ENCODE measurements at regions not wholly inside any gene's neighbourhood (a gene's known extent, or its start where the extent isn't known, plus 50 kb on each side); places are given as distances from the start of the nearest gene placed in this dataset.

DNA sequence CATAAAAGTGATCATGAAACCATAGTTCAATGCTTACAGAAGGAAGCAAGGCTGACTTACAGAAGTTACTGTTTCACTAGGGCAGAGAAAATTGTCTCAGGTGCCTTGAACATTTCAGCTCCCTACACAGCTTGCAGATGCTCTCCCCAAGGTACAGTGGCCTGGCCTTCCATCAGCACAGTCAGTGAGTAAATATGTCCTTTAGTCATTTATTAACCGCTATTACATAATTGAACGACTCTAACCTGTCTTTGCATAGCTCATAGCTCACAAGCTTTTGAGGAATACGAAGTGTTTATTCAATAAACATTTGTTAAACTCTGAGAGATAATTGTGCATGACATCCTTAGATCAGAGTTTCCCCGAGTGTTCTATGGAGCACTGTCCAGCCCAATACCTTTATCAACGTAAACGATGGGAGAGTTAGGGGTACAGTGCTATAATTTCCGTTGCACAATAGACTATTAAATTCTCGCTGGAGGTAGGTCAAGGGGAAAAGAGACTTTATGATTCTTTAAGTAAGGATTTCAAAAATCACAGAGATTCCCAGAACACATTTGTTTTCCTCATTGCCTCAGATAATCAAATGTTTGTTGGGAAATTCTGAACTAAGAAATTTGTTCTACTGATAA, 677.8 kb downstream of the TSN start:
- no peak for ATAC-seq

DNA sequence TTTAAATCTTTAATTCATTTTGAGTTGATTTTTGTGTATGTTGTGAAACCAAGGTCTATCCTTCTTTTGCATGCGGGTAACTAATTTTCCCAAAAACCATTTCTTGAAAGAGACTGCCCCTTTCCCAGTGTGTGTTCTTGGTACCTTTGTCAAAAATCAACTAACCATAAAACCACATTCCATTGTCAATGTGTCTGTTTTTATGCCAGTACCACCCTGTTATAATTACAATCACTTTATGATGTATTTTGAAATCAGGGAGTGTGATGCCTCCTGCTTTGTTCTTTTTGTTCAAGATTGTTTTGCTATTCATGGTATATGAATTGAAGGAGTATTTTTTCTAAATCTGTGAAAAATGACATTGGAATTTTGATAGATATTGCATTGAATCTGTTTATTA, 689.6 kb downstream of the TSN start:
- ATAC-seq, result no peak

DNA sequence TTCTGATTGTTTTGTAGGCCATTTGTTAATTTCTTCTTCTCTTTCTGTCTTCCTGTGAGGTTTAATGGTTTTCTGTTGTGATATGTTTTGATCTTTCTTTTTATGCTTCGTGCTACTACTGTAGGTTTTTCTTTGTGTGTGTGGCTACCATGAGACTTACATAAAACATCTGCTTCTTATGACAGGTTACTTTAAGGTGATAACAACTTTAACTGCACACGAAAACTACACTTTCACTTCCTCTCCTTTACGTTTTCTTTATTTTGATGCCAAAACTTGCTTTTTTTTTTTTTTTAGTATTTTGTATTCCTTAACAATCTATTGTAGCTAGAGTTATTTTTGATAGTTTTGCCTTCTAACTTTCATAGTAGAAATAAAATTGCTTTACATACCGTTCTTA, 691.3 kb downstream of the TSN start:
- no peak for ATAC-seq

DNA sequence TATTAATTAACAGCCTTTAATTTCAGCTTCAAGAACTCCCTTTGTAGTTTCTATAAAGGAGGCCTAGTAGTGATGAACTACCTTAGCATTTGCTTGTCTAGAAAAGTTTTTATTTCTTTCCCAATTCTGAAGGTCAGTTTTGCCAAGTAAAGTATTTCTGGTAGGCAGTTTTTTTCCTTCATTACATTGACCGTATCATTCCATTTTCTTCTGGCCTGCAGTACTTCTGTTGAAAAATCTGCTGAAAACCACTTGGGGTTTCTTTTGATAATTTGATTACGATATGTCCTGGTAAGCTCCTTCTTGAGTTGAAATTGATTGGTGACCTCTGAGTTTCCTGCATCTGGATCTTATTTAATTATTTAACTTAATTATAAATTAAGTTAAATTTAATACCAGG, 691.8 kb downstream of the TSN start:
- no peak for ATAC-seq

DNA sequence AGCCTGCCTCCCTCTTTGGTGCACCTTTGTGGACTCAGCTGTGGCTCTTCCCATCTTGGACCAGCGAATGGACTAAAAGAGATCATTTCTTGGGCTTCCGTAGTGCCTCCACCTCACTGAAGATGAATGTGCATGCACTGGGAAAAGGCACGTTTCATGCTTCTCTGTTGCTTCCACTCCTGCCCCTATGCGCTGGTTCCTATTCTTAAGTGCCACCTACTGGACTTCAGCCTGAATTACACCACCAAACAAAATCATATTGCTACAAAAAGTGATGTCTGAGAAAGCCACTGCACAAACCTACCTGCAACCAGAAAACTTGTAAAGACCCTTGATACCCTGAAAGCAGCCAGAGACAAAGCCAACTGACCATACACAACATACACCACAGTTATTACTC, 695.6 kb downstream of the TSN start:
- ATAC-seq, result no peak

DNA sequence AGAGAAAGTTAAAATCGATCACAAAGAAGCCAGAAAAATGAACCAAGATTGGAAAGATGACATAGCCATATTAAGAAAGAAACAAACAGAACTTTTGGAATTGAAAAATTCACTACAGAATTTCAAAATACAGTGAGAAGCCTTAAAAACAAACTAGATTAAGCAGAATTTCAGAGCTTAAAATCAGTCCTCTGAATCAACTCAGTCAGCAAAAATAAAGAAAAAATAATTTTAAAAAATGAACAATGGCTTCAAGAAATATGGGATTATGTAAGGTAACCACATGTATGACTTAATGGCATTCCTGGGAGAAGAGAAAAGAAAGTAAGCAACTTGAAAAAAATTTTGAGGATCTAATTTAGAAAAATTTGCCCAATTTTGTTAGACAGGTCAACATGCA, 696.2 kb downstream of the TSN start:
- ATAC-seq, result no peak

DNA sequence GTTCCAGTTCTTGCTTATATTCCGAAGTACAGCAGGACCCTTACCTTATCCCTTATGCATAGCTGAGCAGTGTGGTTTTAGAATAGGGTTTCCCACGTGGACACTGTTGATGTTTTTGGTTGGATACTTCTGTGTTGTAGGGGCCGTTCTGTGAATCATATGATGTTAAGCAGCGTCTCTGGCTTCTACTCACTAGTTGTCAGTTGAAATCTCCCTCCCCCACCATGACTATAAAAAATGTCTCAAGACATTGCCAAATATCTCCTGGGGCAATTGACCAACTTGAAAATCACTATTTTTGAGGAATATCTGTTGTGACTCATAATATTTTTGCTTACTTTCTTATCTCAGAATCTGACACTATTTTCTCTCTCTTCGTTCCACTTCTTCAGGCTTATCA, 713.7 kb downstream of the TSN start:
- ATAC-seq, result no peak

DNA sequence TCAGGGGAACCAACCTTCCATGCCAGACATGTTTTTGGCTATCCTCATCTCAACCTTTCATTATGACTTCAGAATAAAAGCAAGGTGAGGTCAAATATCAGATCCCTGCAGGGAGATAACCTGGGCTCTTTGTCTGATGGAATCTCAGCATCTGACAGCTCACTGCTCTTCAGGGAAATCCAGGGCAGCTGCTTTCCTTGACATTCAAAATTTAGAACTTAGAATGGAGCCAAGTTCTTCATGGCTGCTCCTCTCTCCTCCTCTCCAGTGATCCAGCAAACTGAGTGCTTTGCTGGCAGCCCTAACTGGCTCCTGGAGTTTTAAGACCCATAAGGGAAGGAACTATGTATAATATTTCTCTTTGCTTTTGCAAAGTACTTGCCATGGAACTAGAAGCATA, 716.3 kb downstream of the TSN start:
- no peak for ATAC-seq

DNA sequence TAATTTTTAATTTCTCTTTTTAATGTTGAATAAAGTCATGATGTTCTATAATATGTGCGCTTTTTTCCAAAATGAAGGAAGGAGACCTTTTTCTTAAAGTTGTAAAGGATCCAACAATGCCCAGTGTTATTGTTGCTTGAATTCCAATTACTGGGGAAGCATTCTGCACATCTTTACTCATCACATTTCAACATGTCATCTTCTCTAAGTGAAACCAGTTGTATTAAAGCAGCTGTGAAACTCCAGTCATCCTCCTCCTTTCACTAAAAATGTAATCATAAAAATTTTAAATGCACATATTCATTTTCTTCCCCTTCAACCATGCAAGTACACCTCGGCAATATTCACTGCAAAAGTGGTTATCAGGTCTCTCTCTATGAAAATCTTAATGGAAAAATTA, 722.7 kb downstream of the TSN start:
- no peak for ATAC-seq

DNA sequence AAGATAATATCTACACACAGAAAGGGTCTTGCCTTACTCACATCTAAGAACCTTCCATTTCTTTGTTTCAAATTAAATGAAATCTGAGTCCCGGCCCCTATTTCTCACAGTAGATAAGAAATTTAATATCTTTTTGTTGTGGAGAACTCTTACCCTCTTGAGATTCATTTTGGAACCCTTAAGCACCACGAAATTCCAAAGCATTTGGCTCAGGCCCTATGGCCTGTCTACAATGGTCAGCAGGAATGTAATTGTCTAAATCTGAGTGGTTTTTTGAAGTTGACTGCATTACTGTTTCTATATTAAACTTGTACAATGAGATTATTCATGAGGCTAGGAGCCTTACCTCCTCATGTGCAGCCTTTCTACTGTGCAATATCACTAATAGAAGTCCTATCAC, 723.3 kb downstream of the TSN start:
- ATAC-seq, result no peak

DNA sequence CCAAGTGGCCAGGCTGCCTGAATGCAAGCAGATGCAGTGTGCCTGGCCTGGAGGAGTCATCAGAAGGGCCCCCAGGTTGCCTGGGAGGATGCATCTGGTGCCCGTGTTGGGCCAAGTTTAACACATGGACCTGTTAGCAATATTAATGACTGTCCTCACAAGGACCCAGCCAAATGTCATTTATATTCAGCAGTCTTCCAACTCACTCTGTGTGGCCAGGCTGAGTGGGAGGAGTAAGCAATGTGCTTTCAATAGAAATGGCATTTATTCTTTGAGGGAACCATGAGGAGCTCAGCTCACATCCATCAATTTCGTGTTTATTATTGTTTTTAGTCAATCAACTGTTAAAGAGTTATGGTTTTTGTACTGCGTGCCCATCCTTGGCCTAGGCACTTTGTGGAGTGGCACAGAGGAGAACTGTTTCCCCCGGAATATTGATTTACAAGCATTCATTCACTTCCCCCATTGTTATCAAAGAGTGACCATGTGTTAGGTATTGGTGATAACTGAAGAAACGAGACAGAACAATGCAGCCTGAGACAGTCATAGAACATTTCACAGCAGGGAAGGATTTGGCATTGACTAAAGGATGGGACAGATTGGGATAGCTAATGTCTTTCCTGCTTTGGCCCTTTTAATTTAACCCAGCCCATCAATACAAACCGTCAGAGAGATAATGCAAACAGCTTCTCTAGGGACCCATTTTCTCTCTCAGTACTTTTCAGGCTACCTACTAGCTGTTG, 725.2 kb downstream of the TSN start:
- no peak for ATAC-seq

DNA sequence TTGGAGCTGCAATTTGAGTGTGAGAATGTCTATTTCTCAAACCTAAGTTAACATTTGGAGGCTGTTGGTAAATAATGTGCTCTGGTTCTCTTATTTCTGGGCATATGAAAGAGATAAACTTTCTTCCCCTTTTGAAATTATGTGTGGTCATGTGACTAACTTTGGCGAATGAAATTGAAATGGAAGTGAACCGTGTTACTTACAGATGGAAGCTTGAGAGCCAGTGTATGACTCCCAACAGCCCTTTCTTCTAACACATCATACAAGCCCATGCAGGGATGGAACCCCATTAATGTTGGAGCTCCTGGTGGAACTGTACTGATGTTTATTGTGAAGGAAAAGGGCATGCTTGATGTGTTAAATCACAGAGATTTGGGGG, 725.8 kb downstream of the TSN start:
- no peak for ATAC-seq

DNA sequence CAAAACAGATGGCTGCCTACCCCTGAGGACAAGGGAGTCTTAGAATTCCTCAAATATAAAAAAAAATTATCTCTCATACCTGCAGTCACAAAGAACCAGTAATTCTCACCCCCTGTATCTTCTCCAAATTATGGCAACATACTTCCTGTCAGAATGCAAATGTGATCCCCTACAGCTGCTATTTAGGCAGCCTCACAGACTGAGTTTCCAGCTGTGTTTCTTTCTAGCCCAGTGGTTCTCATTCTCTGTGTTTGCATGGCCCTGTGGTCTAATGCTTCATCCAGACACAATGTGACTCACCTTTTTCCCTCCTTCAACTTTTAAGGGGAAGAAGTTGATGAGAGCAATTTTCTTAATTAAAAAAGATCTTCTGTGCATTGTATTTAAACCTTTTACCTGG, 726.3 kb downstream of the TSN start:
- ATAC-seq, result no peak

DNA sequence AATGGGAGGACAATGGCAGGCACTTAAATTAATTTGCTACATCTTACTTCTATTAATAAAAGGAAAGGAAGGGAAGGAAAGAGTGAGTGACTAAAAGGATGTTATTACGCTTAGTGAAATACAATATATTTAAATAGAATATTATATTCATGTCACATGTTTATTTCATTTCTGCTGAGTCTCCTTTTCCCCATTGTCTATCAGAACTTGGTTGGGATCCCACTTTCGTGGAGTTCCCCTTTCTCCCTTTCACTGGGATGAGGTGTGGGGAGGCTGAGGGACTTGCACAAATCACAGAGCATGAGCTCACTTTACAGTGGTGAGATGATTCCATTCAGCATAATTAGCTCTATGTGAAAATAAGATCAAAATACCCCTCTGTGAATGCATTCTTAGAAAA, 730.6 kb downstream of the TSN start:
- no peak for ATAC-seq

DNA sequence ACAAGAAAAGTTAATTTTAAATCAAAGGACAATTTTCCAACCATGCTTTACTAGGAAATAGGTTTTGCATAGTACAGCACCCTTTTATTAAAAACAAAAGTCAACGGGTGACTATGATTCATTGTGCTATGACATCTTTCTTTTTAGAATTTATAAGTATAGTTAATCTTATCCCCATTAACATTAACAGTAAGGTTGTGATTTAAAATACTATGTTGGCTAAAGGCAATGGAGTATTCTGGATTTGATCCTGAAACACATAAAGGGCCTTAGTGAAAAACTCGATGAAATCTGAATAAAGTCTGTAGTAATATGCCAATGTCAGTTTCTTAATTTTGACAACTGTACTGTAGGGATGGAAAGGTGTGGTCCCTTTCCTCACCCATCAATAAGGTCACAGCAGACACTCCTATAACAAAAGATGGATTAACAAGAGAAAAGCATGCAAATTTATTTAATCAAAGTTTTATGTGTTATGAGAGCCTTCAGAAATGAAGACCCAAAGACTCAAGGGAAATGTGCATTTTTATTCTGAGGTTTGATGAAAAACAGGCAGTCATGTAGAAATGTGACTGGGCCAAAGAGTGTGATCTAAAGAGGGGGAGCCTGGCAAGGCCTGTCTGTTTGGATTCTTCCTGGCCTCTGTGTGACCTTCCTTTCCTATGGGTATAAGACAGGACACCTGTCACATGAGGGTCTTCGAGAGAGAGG, 731.4 kb downstream of the TSN start:
- no peak for ATAC-seq

DNA sequence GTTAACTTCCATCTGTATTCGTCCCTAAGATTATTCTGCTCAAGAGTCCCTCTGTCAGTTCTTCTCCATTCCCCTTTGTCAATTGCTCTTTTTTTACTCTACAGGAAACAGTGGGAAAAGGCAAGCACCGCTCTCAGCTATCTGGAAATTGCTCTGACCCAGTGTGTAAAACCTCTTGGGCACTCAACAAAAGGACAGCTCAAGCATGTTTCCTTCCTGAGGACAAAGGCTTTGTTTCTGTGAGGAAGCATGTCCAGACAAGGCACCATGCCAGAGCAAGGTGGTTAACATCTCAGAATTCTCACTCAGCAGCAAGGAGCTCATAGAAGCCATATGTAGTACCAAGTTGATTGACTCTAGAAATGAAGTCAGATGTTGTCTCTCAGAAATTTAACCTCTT, 735.6 kb downstream of the TSN start:
- ATAC-seq, result no peak

DNA sequence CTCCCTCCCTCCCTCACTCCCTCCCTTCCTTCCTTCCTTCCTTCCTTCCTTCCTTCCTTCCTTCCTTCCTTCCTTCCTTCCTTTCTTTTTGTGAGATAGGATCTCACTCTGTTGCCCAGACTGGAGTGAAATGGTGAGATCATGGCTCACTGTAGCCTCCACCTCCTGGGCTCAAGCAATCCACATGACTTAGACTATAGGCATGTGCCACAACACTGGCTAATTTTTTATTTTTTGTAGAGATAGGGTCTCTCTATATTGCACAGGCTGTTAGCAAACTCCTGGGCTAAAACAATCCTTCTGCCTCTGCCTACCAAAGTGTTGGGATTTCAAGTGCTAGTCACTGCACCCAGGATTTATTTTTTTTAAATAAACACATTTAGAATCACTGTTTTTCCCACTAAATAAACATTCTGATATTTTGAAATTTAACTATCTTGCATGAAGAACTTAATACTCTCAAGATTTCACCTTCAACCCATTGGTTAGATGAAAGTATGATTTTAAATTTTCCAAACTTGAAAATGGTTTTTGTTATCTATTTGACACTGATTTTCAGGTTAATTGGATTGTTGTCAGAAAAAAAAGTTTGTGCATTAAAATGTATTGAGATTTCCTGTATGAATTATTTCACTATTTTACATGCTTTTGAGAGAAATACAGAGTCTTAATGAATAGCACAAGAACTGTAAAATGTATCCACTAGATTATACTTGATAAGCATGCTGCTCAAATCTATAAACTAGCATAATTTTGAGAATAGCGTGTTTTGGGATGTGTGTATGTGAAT, 745.1 kb downstream of the TSN start:
- ATAC-seq, result no peak

DNA sequence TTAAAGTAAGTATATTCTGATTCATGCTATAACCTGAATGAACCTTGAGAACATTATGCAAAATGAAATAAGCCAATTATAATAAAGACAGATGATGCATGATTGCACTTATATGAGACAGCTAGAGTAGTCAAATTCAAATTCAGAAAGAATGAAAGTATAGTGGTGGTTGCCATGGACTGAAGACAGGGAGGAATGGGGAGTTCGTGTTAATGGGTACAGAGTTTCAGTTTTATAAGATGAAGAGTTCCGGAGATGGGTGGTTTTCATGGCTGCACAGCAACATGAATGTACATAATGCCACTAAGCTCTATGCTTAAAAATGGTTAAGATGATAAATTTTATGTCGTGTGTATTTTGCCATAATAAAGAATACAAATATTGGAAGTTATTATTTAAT, 751.2 kb downstream of the TSN start:
- no peak for ATAC-seq

DNA sequence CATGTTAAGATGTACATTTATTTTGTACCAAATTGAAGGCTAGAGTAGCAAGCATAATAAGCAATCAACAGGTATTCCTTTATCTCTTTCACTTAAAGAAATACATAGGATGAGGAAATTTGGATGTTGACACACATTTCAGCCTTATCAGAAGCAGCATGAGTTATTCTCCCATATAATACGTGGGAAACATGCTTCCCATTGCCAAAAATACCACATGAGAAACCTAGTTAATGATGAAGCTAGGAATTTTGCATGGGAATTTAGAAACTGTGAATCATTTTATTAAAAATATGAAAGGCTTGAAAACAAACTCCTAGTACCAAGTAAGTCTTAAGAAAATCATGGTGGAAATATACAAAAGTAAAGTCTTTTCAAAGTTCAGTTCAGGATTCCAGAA, 751.8 kb downstream of the TSN start:
- ATAC-seq, result no peak

DNA sequence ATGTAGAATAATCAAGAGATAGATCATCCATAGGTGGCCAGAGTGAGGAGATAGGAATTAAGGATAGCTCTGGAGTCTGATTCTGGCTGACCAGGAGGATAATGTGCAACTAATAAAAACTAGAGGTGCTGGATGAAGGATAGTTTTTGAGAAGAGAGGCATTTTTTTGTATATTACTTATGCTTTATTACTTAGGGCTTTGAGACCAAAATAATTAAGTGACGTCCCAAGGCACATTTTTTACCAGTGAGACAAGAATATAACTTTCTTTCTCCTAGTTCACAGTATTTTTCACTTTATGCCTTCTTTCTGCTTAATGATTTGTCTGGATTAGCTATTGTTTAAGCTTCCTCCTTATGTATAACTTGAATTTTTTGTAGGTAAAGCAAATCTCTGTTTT, 756.6 kb downstream of the TSN start:
- no peak for ATAC-seq

DNA sequence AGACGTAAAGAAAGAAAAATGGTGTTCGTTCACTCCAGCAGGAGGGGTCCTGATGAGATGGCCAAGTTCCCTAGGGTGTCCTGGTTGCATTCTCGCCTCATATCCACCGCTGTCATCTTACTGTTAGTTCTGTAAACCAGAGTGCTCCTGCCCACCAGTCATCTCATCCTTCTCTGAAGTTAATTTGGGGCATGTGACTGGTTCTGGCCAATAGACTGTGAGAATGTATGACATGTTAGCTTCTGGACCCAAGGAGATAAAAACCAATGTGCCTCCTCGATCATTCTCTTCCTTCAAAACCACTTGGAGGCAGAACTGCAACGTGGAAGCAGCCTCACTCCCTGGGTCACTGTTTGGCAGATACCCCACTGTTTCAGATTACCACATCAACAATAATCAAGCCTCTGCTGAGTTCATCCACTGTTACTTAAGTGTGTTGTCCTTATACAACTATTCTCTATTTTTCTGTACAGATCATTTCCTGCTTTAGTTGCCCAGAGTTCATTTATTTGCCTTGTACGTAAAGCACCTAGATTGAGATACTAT, 759.1 kb downstream of the TSN start:
- ATAC-seq, result no peak

DNA sequence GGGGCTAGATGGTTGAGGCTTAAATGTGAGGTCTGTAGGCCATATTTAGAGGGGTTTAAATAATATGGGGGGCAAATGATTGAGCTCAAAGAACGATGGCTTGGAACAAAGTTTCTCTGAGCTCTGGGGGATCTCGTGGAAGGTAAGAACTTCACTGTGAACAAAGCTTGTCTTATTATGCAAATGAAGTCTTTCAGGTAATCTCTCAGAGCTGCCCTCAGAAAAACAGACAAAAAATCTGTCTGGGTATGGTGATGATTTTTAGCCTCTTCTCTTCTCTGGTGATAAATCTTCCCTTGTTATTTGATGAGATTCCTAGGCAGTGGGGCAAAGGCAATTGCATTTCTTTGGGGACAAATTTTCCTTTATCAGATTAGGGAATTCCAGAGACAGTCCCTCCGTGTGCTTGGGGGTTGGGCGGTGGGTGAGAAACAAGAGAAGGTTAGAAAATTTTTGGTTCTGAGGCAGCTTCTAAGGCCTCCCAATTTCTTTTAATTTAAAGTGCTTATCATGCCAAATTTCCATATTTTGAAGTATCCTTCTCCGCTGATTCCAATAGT, 760.4 kb downstream of the TSN start:
- ATAC-seq, result no peak

DNA sequence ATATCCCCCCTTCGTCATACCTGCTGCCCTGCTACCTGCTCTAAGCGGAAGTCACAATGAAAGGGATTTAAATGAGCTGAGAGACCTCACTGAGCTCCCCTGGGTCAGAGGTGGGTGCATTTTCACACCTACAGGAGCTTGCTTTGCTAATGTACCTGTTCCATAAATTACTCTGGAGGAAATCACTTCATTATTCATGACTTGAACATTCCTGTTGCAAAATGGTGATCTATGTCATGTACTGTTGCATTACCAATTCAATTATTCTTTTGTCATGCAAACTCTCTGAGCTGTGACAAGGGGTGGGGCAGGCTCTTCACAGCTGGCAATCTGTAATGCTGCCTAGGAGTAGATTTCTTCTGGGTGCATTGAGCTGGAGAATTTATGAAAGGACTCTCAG, 761.3 kb downstream of the TSN start:
- ATAC-seq, result no peak

Measured in activated CD4-positive, CD25-positive, alpha-beta regulatory T cell treated with anti-CD3 and anti-CD28 coated beads, Interleukin-2, amount 50 U/mL, for 24 hours (primary cell).